ENCODE measurements at regions not wholly inside any gene's neighbourhood (a gene's known extent, or its start where the extent isn't known, plus 50 kb on each side); places are given as distances from the start of the nearest gene placed in this dataset.

DNA sequence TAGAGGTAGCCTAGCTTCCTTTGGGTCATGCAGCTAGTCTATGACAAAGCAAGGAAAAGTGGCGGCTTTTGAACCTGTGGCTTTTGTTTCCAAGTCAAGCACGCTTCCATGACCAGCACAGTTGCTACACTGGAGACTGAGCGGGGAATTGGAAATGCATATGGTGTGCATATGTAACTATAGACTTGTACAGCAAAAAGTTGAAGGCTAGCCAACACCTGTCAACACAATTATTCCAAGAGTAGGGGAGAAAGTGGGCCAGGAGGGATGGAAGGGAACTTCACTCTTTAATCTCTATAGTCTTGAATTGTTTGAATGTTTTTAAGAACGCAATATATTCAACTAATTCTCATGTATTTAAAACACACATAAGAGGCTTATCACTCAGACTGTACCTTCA is 218.5 kb upstream of the CADM1 start:
- Histone ChIP-seq H3K4me3 (ENCODE audit: low read depth in 1 of 3, low read length in 3 of 3) (no peak overlapping the region), H3K9ac (ENCODE audit: low read depth in 1 of 2, low read length in 2 of 2) (no peak overlapping the region), H3K27ac (ENCODE audit: low read depth in 1 of 2, low read length in 2 of 2) (no peak overlapping the region), H3K9me3 (ENCODE audit: control insufficient read depth in 4 of 4, low read length in 3 of 4) (peaks cover 0 to 4% (median 0%) of the 10 kb centered on the region in 4 donors), H3K4me1 (ENCODE audit: control insufficient read depth in 4 of 4, insufficient read depth in 4 of 4, low read length in 3 of 4) (peaks cover 0 to 5% (median 0%) of the 10 kb centered on the region in 4 donors), H3K36me3 (ENCODE audit: control insufficient read depth in 4 of 4, insufficient read depth in 3 of 4, low read depth in 1 of 4, low read length in 3 of 4) (no peaks in the 10 kb centered on the region), H3K27me3 (ENCODE audit: control insufficient read depth in 4 of 4, insufficient read depth in 4 of 4, low read length in 3 of 4) (peaks cover 0 to 5% (median 1%) of the 10 kb centered on the region in 4 donors)
- TF ChIP-seq HNF4A (conservative IDR thresholded peaks at IDR 0.05) (no peak), ZBTB33 (IDR thresholded peaks at IDR 0.05) (no peak), ATF3 (IDR thresholded peaks at IDR 0.05) (no peak), REST (IDR thresholded peaks at IDR 0.05) (no peak), EGR1 (IDR thresholded peaks at IDR 0.05; ENCODE audit: low read depth in 2 of 2) (no peak), NR2F2 (IDR thresholded peaks at IDR 0.05) (no peak), FOXA1 (IDR thresholded peaks at IDR 0.05) (no peak), RXRA (IDR thresholded peaks at IDR 0.05) (no peak), TAF1 (conservative IDR thresholded peaks at IDR 0.05) (no peak), FOXA2 (IDR thresholded peaks at IDR 0.05) (no peak)
- DNase-seq (ENCODE audit: low spot score): no peak
- 94% methylated on average over 4 of the region's 4 CpGs for WGBS

- Histone ChIP-seq H3K27ac (ENCODE audit: low read depth in 1 of 2, low read length in 2 of 2) (no peak overlapping the region), H3K36me3 (ENCODE audit: control insufficient read depth in 4 of 4, insufficient read depth in 3 of 4, low read depth in 1 of 4, low read length in 3 of 4) (no peaks in the 10 kb centered on the region), H3K4me3 (ENCODE audit: low read depth in 1 of 3, low read length in 3 of 3) (no peak overlapping the region), H3K9me3 (ENCODE audit: control insufficient read depth in 4 of 4, low read length in 3 of 4) (peaks cover 0 to 4% (median 0%) of the 10 kb centered on the region in 4 donors), H3K9ac (ENCODE audit: low read depth in 1 of 2, low read length in 2 of 2) (no peak overlapping the region), H3K4me1 (ENCODE audit: control insufficient read depth in 4 of 4, insufficient read depth in 4 of 4, low read length in 3 of 4) (peaks cover 0 to 5% (median 0%) of the 10 kb centered on the region in 4 donors), H3K27me3 (ENCODE audit: control insufficient read depth in 4 of 4, insufficient read depth in 4 of 4, low read length in 3 of 4) (peaks cover 0 to 5% (median 0%) of the 10 kb centered on the region in 4 donors)
- 93% methylated on average over 3 of the region's 3 CpGs for WGBS
- TF ChIP-seq NR2F2 (IDR thresholded peaks at IDR 0.05): no peak
- no peak for TF ChIP-seq MAX (IDR thresholded peaks at IDR 0.05)
- no peak for TF ChIP-seq ATF3 (IDR thresholded peaks at IDR 0.05)
- no peak for TF ChIP-seq ZBTB33 (IDR thresholded peaks at IDR 0.05)
- TF ChIP-seq EGR1 (IDR thresholded peaks at IDR 0.05; ENCODE audit: low read depth in 2 of 2): no peak
- TF ChIP-seq HNF4G (IDR thresholded peaks at IDR 0.05): no peak
- DNase-seq (ENCODE audit: low spot score): no peak
These were observed 217.2 kb upstream of the CADM1 start for GRCh38 chr11:115721296-115721995.
